PC-3 (cell line): ENCODE measurements at regions not wholly inside any gene's neighbourhood (a gene's known extent, or its start where the extent isn't known, plus 50 kb on each side); places are given as distances from the start of the nearest gene placed in this dataset.

Experiments
- ATAC-seq: fragments of 200-7000 bp; cut with Tn5 transposase; 2 replicates; pipeline ENCODE4 v1.9.1; 2020; ENCODE audit warnings: mild to moderate bottlenecking, moderate library complexity
- BruUV-seq: library from RNA; stranded (reverse); fragments of 400-500 nt; replicated peaks from 2 replicates; lab custom pipeline; 2021; lab: Mats Ljungman, UMichigan
- CTCF ChIA-PET: fragments of 300-600 bp; sonication (Branson Sonifier 250); formaldehyde crosslinking; loops from one replicate; lab custom pipeline; 2022; ENCODE audit warnings: antibody characterized with exemption; lab: Charles Lee
- POLR2A ChIA-PET: fragments of 300-600 bp; sonication (Branson Sonifier 250); formaldehyde crosslinking; loops from one replicate; lab custom pipeline; 2022; ENCODE audit warnings: antibody characterized with exemption; ENCODE audit not compliant: unreplicated experiment; lab: Charles Lee
- DNase-seq: peaks from one replicate; pipeline ENCODE4 v3.0.0-alpha.2; 2015
- H2AFZ ChIP-seq: fragments of 300-600 bp; sonication (generic); 2 replicates; pipeline ENCODE4 v1.6.0; 2016; ENCODE audit warnings: antibody characterized with exemption, low read length
- H3F3A ChIP-seq: fragments of 300-600 bp; sonication (generic); one replicate; pipeline ENCODE4 v1.6.0; 2017; ENCODE audit warnings: antibody characterized with exemption, low read length, control low read depth, mild to moderate bottlenecking; ENCODE audit not compliant: unreplicated experiment
- H3K27ac ChIP-seq: fragments of 300-600 bp; sonication (generic); 2 replicates; pipeline ENCODE4 v1.5.1; 2016; ENCODE audit warnings: mild to moderate bottlenecking, low read length
- H3K27me3 ChIP-seq: fragments of 300-600 bp; sonication (generic); 2 replicates; pipeline ENCODE4 v1.6.1; 2016; ENCODE audit warnings: low read length, mixed read lengths
- H3K36me3 ChIP-seq: fragments of 300-600 bp; sonication (generic); 2 replicates; pipeline ENCODE4 v1.6.1; 2016; ENCODE audit warnings: low read depth, mixed run types, low read length, mixed read lengths
- H3K4me1 ChIP-seq: fragments of 300-600 bp; sonication (generic); 2 replicates; pipeline ENCODE4 v1.5.1; 2016; ENCODE audit warnings: low read length; ENCODE audit not compliant: insufficient read depth
- H3K4me2 ChIP-seq: fragments of 300-600 bp; sonication (generic); 2 replicates; pipeline ENCODE4 v1.6.0; 2016; ENCODE audit warnings: low read length
- H3K4me3 ChIP-seq: fragments of 300-600 bp; sonication (generic); 2 replicates; pipeline ENCODE4 v1.5.1; 2016; ENCODE audit warnings: mild to moderate bottlenecking, low read length, mixed read lengths
- H3K79me2 ChIP-seq: fragments of 300-600 bp; sonication (generic); 2 replicates; pipeline ENCODE4 v1.6.1; 2017; ENCODE audit warnings: low read length, mixed read lengths
- H3K9ac ChIP-seq: fragments of 300-600 bp; sonication (generic); 2 replicates; pipeline ENCODE4 v1.6.0; 2016; ENCODE audit warnings: mild to moderate bottlenecking, low read length
- H3K9me2 ChIP-seq: fragments of 300-600 bp; sonication (generic); replicated peaks from 2 replicates; pipeline ENCODE4 v1.6.1; 2016; ENCODE audit warnings: mixed run types, low read length, mixed read lengths
- H3K9me3 ChIP-seq: fragments of 300-600 bp; sonication (generic); 2 replicates; pipeline ENCODE4 v1.6.1; 2016; ENCODE audit warnings: low read length, mixed read lengths
- H4K20me1 ChIP-seq: fragments of 300-600 bp; sonication (generic); 2 replicates; pipeline ENCODE4 v1.6.1; 2016; ENCODE audit warnings: low read length, mixed read lengths
- CTCF ChIP-seq: fragments of 300-600 bp; sonication (generic); conservative IDR thresholded peaks from 2 replicates; pipeline ENCODE4 v1.5.1; 2017; ENCODE audit warnings: antibody characterized with exemption, low read depth, mild to moderate bottlenecking, low read length
- EZH2 ChIP-seq: fragments of 300-600 bp; sonication (generic); IDR thresholded peaks from one replicate; pipeline ENCODE4 v1.6.1; 2017; ENCODE audit warnings: antibody characterized with exemption, mild to moderate bottlenecking, low read length; ENCODE audit not compliant: unreplicated experiment
- EZH2phosphoT487 ChIP-seq: fragments of 300-600 bp; sonication (generic); IDR thresholded peaks from 2 replicates; pipeline ENCODE4 v1.6.1; 2018; ENCODE audit warnings: mild to moderate bottlenecking, antibody characterized with exemption, low read length, borderline replicate concordance
- intact Hi-C: fragments of 100-400 bp; cut with micrococcal nuclease; formaldehyde crosslinking; loops from 2 replicates; pipeline ENCODE4 v1.9.0; 2023

- ChIA-PET POLR2A (no interaction called here), CTCF (no interaction called here)
- Histone ChIP-seq H3K9me2 (no peaks in the 10 kb centered on the region), H3F3A (no peaks in the 10 kb centered on the region), H3K4me1 (peaks cover 12% of the 10 kb centered on the region), H3K9ac (no peak overlapping the region), H3K36me3 (no peaks in the 10 kb centered on the region), H3K79me2 (no peaks in the 10 kb centered on the region), H3K27me3 (no peaks in the 10 kb centered on the region), H3K9me3 (no peaks in the 10 kb centered on the region), H3K27ac (no peak overlapping the region), H3K4me3 (no peak overlapping the region), H3K4me2 (no peak overlapping the region), H2AFZ (no peak overlapping the region), H4K20me1 (no peaks in the 10 kb centered on the region)
- no peak for ATAC-seq
- no TSS peak for BruUV-seq
- no peak for DNase-seq
- no peak for TF ChIP-seq EZH2
- no peak for TF ChIP-seq CTCF
- TF ChIP-seq EZH2phosphoT487: no peak
- intact Hi-C loops: no loop called here
Observed at GRCh38 chr3:30078736-30079135, 527.7 kb upstream of the TGFBR2 start.

GRCh38 chr3:30081904-30082303, 524.5 kb upstream of the TGFBR2 start:
- DNase-seq: peak; percentile 12
- no peak overlapping the region for H3K9ac ChIP-seq
- H3K4me1 ChIP-seq: peaks cover 12% of the 10 kb centered on the region
- H3K27ac ChIP-seq: no peak overlapping the region
- H3F3A ChIP-seq: no peaks in the 10 kb centered on the region
- intact Hi-C loops: no loop called here
- H4K20me1 ChIP-seq: no peaks in the 10 kb centered on the region
- BruUV-seq: no TSS peak
- no peaks in the 10 kb centered on the region for H3K9me2 ChIP-seq
- CTCF ChIA-PET: no interaction called here
- peak; percentile 38 for ATAC-seq
- no peak for TF ChIP-seq EZH2phosphoT487
- no peak for TF ChIP-seq CTCF
- no peak for TF ChIP-seq EZH2
- POLR2A ChIA-PET: no interaction called here
- no peak overlapping the region for H3K4me3 ChIP-seq
- no peaks in the 10 kb centered on the region for H3K27me3 ChIP-seq
- H3K36me3 ChIP-seq: no peaks in the 10 kb centered on the region
- peak overlapping the region; percentile 40; the same call in 1 of the 2 replicates for H3K4me2 ChIP-seq
- no peak overlapping the region for H2AFZ ChIP-seq
- H3K79me2 ChIP-seq: no peaks in the 10 kb centered on the region
- H3K9me3 ChIP-seq: no peaks in the 10 kb centered on the region

- peaks cover 12% of the 10 kb centered on the region for H3K4me1 ChIP-seq
- TF ChIP-seq EZH2 (no peak), EZH2phosphoT487 (no peak), CTCF (no peak)
- H3K79me2 ChIP-seq: no peaks in the 10 kb centered on the region
- H3K4me3 ChIP-seq: no peak overlapping the region
- ChIA-PET CTCF (no interaction called here), POLR2A (no interaction called here)
- intact Hi-C loops: no loop called here
- DNase-seq (no peak), ATAC-seq (no peak)
- H3K9me3 ChIP-seq: no peaks in the 10 kb centered on the region
- H3K9ac ChIP-seq: no peak overlapping the region
- H3K27me3 ChIP-seq: no peaks in the 10 kb centered on the region
- no peak overlapping the region for H3K4me2 ChIP-seq
- no peaks in the 10 kb centered on the region for H4K20me1 ChIP-seq
- H3K9me2 ChIP-seq: no peaks in the 10 kb centered on the region
- no peaks in the 10 kb centered on the region for H3F3A ChIP-seq
- H3K27ac ChIP-seq: no peak overlapping the region
- no TSS peak for BruUV-seq
- no peaks in the 10 kb centered on the region for H3K36me3 ChIP-seq
- H2AFZ ChIP-seq: no peak overlapping the region
Observed at GRCh38 chr3:30082652-30083051, 523.7 kb upstream of the TGFBR2 start.
